ENCODE measurements at regions not wholly inside any gene's neighbourhood (a gene's known extent, or its start where the extent isn't known, plus 50 kb on each side); places are given as distances from the start of the nearest gene placed in this dataset.
"Not testable (repeated sequence)": the region's sequence is repeated elsewhere in the genome, so short reads cannot be mapped to it uniquely, and the experiment has no call there.

DNA sequence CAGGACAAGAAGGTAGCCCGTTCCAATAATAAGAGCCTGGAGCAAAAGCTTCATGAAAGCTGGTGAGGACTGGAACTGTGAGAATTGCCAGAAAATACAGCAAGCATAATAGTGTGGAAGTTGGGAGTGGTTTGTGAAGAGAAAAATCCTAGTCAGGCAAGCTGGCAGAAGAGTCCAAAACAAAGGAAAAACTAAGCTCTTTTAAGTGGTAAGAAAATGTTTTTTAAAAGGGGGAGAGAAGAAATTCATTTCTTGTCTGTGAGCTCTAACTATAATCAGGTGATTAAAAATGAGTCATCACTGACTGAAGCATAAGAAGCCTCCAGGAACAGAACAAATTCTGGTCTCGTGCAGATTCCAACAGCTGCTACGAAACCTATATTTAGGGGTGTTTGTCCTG is 102.6 kb downstream of the CAAP1 start:
- DNase-seq (ENCODE audit: low spot score) = peak; percentile 20

- DNase-seq (ENCODE audit: low spot score) = no peak
Observed at GRCh38 chr9:26786564-26786963, 106.0 kb downstream of the CAAP1 start.

GRCh38 chr9:26782899-26783298 is 109.7 kb downstream of the CAAP1 start:
- DNase-seq (ENCODE audit: low spot score) = no peak

DNA sequence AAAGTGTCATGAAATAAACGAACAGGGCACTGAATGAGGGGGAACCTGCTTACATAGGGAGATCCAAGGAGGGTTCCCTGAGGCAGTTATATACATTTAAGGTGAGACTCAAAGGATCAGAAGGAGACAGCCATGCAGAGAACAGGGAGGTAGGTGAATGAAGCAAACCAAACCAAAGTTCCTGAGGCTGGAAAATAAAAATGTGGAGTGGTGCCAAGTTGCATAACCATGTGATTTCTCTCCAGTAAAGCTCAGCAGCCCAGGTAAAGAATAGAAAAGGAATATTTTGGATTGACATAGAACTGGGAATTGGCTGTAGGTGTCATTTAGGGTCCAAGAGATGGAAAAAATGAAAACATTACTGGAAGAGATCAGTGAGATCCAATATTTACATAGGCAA is 110.7 kb downstream of the CAAP1 start:
- no peak for DNase-seq (ENCODE audit: low spot score)

DNA sequence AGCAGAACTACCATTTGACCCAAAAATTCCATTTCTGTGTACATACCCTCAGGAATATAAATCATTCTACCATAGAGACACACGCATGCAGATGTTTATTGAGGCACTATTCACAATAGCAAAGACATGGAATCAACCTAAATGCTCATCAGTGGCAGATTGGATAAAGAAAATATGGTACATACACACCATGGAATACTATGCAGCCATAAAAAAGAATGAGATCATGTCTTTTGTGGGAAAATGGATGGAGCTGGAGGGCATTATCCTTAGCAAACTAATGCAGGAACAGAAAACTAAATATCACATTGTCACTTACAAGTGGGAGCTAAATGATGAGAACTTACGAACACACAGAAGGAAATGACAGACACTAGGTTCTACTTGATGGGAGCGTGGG is 112.3 kb downstream of the CAAP1 start:
- DNase-seq (ENCODE audit: low spot score) = not testable (repeated sequence)

GRCh38 chr9:26779062-26779461 is 113.5 kb downstream of the CAAP1 start:
- no peak for DNase-seq (ENCODE audit: low spot score)

GRCh38 chr9:26775391-26775790 is 117.2 kb downstream of the CAAP1 start:
- DNase-seq (ENCODE audit: low spot score) = no peak

DNA sequence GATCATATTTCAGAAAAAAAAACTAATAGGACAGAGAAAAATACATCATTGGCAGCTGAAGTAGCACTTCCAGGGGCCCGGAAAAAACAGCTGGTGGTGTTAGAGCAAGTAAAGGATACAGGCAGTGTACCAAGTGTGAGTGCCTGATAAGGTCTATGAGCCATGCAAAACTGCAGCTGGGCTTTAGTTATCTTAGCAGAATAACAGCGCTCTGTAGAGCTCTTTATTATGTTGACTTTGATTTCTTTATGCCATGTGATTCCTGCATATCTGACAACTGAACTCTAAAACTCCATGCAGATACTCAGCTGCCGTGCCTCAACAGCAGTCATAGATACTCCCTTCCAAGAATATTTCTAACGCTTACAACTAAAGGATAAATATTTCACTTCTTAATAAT is 119.5 kb downstream of the CAAP1 start:
- DNase-seq (ENCODE audit: low spot score) = no peak

GRCh38 chr9:26770821-26771220 is 121.8 kb downstream of the CAAP1 start:
- DNase-seq (ENCODE audit: low spot score) = no peak

GRCh38 chr9:26768145-26768544 is 124.5 kb downstream of the CAAP1 start:
- DNase-seq (ENCODE audit: low spot score) = no peak

DNA sequence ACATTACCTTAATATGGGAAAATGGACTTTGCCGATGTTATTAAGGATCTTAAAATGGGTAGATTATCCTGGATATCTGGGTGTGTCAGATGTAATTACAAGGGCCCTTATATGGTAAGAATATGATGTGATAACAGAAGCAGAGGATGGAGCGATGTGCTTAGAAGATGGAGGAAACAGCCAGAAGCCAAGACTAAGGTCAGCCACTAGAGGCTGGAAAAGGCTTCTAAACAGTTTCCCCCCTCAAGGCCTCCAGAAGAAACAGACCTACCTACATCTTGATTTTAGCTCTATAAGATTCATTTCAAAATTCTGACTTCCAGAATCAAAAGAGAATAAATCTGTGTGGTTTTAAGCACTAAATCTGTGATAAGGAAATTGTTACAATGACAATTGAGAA is 131.9 kb downstream of the CAAP1 start:
- no peak for DNase-seq (ENCODE audit: low spot score)

- DNase-seq (ENCODE audit: low spot score) = no peak
Observed at GRCh38 chr9:26758655-26759054, 133.9 kb downstream of the CAAP1 start.

DNA sequence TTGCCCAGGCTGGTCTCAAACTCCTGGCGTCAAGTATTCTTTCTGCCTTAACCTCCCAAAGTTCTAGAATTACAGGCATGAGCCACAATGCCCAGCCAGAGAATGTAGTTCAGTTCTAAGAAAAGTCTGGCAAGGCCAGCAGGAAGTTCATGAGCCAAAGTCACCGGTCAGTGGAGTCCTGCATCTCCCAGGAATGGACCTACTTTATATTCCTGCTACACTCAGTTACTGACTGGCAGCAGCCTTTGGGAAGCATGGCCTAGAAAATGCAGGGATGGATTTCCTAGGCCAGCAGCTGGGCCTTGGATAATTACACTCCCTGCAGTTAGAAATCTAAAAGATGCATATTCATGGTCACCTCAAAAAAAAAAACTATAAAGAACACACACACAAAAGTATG is 135.7 kb downstream of the CAAP1 start:
- no peak for DNase-seq (ENCODE audit: low spot score)

DNA sequence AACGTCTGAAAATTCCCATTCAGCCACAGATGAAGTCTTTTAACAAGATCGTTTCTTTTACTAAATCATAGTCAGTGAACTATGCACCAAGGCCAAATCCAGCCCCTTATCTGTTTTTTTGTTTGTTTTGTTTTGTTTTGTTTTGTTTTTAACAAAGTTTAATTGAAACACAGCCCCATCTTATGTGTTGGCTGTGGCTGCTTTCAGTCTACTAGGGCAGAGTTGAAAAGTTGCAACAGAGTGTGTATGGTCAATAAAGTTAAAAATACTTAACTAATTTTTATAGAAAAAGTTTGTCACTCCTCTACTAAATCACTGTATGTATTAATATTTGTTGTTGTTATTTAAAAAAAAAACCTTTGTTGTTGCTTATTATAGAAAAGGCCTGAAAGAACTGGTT is 137.1 kb downstream of the CAAP1 start:
- DNase-seq (ENCODE audit: low spot score) = no peak

- DNase-seq (ENCODE audit: low spot score) = no peak
Observed at GRCh38 chr9:26754509-26755164, 138.0 kb downstream of the CAAP1 start.

- no peak for DNase-seq (ENCODE audit: low spot score)
Observed at GRCh38 chr9:26753971-26754370, 138.6 kb downstream of the CAAP1 start.

DNA sequence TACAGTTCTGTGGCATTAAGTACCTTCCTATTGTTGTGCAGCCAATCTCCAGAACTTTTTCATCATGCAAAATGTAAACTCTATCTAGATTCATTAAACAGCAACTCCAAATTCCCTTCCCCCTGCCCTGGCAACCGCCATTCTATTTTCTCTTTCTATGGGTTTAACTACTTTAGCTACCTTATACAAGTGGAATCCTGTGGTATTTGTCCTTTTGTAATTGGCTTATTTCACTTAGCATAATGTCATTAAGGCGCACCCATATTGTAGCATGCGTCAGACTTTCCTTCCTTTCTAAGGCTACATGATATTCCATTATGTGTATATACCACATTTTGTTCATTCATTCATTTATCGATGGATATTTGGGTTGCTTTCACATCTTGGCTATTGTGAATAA is 142.4 kb downstream of the CAAP1 start:
- no peak for DNase-seq (ENCODE audit: low spot score)

- DNase-seq (ENCODE audit: low spot score) = no peak
Observed at GRCh38 chr9:26748449-26749058, 144.0 kb downstream of the CAAP1 start.

- no peak for DNase-seq (ENCODE audit: low spot score)
Observed at GRCh38 chr9:26747611-26748010, 145.0 kb downstream of the CAAP1 start.

DNA sequence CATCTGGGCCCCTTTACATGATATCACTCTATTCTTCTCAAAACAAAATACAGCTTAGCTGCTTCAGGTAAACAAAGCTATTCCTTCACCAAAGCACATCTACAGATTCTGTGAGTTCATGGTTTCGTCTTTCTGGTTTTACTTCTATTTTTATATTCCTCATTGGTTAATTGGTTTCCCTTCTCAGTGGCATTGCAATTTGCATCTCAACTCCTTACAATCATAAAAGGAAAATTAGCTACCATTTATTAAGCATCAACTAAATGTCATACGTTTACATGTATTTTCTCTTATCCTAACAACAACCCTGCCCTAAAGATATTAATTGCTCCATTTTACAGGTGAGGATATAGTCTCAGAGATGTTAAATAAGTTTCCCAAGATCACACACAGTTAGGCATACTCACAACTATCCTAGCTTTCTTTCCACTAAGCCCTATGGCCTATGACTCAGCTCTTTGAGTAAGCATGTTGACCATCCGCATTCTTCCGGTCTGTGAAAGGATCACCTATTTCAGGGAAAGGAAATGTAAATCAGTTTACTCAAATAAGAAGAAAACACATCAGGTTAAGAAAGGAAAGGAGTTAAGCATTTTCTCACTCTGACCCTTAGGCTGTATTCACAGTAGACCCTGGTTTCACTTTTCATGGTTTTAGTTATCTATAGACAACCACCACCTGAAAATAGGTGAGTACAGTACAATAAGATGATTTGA is 146.1 kb downstream of the CAAP1 start:
- peak; percentile 63 for DNase-seq (ENCODE audit: low spot score)

- DNase-seq (ENCODE audit: low spot score) = no peak
Observed at GRCh38 chr9:26745111-26745510, 147.5 kb downstream of the CAAP1 start.

DNA sequence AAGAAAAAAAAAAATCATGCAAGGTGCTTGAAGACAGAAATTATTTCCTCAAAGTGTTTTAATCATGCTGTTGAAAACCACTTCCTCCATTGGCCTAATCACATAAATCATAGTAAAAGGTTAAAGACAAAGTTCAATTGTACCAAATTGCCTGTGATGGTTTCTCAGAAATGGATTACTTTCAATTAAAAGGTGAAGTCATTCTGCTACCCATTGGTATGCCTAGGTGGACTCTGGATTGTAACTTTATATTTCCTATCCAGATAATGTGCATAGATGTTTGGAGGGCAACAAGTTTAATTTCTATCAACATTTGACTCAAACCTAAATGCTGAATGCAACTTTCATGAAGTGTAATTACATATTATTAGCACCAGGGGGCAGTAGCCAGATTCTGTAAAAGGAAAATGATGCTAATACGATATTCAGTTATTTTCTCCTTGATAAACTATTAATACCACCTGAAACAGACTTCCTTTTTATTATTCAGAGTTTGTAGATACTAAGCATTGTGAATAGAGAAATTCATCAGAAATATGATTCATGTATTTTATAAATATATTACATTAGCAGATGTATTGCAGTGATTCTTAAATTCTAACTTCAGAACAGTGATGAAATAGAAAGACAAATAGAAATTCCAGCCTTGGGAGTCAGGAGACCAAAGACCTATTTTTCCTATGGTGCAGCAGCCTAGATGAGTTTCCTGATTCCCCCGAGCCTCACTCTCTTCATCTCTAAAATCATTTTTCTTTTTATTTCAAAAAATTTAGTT is 148.2 kb downstream of the CAAP1 start:
- peak; percentile 54 for DNase-seq (ENCODE audit: low spot score)
